ENCODE measurements at regions not wholly inside any gene's neighbourhood (a gene's known extent, or its start where the extent isn't known, plus 50 kb on each side); places are given as distances from the start of the nearest gene placed in this dataset.

GRCh38 chr14:96727980-96728717 is 69.0 kb upstream of the VRK1 start:
- TF ChIP-seq, protein P1, sequence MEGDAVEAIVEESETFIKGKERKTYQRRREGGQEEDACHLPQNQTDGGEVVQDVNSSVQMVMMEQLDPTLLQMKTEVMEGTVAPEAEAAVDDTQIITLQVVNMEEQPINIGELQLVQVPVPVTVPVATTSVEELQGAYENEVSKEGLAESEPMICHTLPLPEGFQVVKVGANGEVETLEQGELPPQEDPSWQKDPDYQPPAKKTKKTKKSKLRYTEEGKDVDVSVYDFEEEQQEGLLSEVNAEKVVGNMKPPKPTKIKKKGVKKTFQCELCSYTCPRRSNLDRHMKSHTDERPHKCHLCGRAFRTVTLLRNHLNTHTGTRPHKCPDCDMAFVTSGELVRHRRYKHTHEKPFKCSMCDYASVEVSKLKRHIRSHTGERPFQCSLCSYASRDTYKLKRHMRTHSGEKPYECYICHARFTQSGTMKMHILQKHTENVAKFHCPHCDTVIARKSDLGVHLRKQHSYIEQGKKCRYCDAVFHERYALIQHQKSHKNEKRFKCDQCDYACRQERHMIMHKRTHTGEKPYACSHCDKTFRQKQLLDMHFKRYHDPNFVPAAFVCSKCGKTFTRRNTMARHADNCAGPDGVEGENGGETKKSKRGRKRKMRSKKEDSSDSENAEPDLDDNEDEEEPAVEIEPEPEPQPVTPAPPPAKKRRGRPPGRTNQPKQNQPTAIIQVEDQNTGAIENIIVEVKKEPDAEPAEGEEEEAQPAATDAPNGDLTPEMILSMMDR (IDR thresholded peaks at IDR 0.05): no peak
- TF ChIP-seq POLR2A (IDR thresholded peaks at IDR 0.05): no peak
